ENCODE measurements at regions not wholly inside any gene's neighbourhood (a gene's known extent, or its start where the extent isn't known, plus 50 kb on each side); places are given as distances from the start of the nearest gene placed in this dataset.

DNA sequence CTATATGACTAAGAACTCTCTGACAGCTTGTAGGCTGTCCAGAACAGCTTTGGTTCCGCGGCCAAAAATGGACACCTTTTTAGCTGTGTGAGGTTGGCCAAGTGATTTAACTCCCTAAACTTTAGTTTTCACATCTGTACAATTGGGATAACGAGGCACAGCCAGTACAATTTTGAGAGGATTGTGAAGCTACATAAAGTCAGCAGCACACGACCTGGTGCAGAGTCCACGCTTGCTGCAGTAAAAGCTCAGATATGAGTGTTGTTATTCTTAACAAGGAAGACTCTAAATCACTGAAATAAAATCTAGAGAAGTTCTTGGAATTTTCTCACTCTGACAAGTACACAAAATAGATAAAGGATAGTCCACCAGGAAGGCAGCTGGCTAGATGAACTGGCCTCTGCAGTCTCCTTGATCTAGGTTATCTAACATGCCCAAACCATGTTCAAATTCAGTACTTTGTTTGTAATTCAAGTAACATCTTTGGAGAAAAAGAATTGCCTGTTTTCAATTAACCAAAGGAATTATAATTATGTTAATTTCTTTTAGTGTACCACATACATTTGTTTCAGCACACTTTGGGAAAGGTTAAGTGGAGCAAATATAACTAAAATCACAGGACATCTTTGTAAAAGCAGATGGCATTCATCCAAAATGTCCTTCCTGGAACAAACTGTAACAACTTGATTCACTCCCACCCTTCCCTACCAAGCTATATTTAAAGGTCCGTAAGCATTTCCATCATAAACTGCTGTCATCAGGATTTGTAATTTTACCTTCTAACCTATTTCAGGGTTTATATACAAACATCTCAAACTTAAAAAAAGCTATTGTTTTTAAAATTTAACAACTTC lies 201.7 kb upstream of the STK17B start:
- no peaks in the 10 kb centered on the region for H3K27me3 ChIP-seq (ENCODE audit: low read depth)
- H3K4me3 ChIP-seq: no peak overlapping the region
- H3K36me3 ChIP-seq (replicated peaks): no peaks in the 10 kb centered on the region
- H3K4me1 ChIP-seq: no peaks in the 10 kb centered on the region
- in situ Hi-C loops (cut with MboI; ENCODE audit: low sequenced_read_pairs): no loop called here
- DNase-seq (ENCODE audit: low spot score in 2 of 2): no peak
- no peaks in the 10 kb centered on the region for H3K9me3 ChIP-seq

DNA sequence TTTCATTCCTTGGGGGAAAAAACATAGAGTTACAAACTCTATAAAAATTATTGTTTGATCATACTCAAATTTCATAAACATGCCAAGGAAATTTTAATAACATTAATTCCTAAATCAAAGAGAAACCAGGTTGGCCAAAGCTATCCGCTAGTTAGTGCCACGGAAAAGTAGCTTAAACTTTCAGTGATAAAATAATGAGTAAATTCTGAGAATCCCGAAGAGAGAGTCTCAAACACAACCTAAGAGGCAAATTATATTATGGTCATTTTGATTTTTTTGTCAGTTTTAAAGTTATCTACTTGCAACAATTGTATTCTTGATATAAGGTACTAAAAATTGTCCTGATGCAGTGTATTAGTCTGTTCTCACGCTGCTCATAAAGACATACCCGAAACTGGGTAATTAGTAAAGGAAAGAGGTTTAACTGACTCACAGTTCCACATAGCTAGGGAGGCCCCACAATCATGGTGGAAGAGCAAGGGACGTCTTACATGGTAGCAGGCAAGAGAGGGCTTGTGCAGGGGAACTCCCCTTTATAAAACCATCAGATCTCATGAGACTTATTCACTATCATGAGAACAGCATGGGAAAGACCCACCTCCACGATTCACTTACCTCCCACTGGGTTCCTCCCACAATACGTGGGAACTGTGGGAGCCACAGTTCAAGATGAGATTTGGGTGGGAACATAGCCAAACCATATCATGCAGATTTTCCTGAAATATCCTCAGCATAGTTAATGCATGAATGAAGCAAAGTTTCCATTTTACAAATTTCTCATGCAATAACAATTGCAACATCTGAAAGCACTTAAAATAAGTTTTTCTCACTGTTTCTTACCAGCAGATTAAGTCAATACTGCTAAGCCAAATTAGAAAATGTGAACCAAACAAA lies 205.9 kb upstream of the STK17B start:
- H3K27me3 ChIP-seq (ENCODE audit: low read depth): no peaks in the 10 kb centered on the region
- no peaks in the 10 kb centered on the region for H3K4me1 ChIP-seq
- no peak overlapping the region for H3K4me3 ChIP-seq
- no peak for DNase-seq (ENCODE audit: low spot score in 2 of 2)
- no peaks in the 10 kb centered on the region for H3K36me3 ChIP-seq (replicated peaks)
- no peaks in the 10 kb centered on the region for H3K9me3 ChIP-seq
- in situ Hi-C loops (cut with MboI; ENCODE audit: low sequenced_read_pairs): no loop called here

DNA sequence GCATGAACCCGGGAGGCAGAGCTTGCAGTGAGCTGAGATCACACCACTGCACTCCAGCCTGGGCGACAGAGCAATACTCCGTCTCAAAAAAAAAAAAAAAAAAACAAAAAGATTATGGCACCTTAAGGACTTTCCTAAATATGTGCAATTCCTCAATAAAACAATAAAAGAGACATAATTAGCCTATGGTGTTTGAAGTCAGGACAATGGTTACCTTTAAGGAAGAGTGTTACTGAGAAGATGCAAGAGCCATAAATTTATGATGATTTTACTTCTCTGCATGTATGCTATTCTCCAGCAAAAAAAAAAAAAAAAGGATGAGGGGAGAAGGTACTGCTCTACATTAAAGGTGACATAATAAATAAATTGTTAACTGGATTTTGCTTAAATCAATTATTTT lies 208.2 kb upstream of the STK17B start:
- Histone ChIP-seq H3K27me3 (ENCODE audit: low read depth) (no peaks in the 10 kb centered on the region), H3K9me3 (no peaks in the 10 kb centered on the region), H3K4me3 (no peak overlapping the region), H3K36me3 (replicated peaks) (no peaks in the 10 kb centered on the region), H3K4me1 (no peaks in the 10 kb centered on the region)
- DNase-seq (ENCODE audit: low spot score in 2 of 2): no peak
- in situ Hi-C loops (cut with MboI; ENCODE audit: low sequenced_read_pairs): no loop called here

DNA sequence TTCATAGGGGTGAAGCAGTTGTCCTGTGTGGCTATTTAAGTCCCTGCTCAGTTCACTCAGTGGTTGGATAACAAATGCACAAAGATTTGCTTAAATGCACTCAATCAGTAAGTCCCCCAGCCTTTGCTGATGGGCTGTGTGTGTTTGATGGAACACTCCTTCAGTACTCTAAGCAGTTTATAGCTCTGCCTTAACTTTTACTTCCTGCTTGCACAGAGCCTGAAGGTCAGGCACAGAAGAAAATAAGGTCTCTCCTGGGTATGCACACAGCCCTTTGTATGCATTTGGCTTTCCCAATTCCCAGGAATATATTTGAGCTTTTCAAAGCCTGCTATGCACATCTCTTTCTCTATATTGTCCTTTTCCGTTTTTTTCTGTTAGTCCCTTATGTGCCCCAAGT lies 208.7 kb upstream of the STK17B start:
- H3K36me3 ChIP-seq (replicated peaks): no peaks in the 10 kb centered on the region
- no peaks in the 10 kb centered on the region for H3K9me3 ChIP-seq
- H3K4me1 ChIP-seq: no peaks in the 10 kb centered on the region
- no peak for DNase-seq (ENCODE audit: low spot score in 2 of 2)
- in situ Hi-C loops (cut with MboI; ENCODE audit: low sequenced_read_pairs): no loop called here
- no peak overlapping the region for H3K4me3 ChIP-seq
- no peaks in the 10 kb centered on the region for H3K27me3 ChIP-seq (ENCODE audit: low read depth)

DNA sequence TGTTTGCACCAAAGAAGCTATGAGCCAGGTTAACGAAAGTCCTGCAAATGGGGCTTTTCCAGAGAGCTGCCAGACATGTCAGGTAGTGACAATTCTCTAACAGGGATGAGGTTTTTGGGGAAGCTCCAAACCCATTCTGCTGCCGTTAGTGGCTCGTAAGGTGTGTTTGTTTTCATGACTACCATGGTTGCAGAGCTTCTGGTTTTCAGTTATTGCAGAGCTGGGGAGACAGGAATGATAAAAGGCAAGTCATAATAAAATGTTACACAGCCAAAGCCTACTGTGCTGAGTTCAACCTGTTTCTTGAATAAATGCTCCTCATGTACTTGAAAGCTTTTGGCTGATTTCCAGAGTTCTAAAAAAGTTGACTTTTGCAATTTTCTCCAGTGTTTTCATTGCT lies 209.2 kb upstream of the STK17B start:
- DNase-seq (ENCODE audit: low spot score in 2 of 2): no peak
- in situ Hi-C loops (cut with MboI; ENCODE audit: low sequenced_read_pairs): no loop called here
- Histone ChIP-seq H3K36me3 (replicated peaks) (no peaks in the 10 kb centered on the region), H3K9me3 (no peaks in the 10 kb centered on the region), H3K4me1 (no peaks in the 10 kb centered on the region), H3K4me3 (no peak overlapping the region), H3K27me3 (ENCODE audit: low read depth) (no peaks in the 10 kb centered on the region)

DNA sequence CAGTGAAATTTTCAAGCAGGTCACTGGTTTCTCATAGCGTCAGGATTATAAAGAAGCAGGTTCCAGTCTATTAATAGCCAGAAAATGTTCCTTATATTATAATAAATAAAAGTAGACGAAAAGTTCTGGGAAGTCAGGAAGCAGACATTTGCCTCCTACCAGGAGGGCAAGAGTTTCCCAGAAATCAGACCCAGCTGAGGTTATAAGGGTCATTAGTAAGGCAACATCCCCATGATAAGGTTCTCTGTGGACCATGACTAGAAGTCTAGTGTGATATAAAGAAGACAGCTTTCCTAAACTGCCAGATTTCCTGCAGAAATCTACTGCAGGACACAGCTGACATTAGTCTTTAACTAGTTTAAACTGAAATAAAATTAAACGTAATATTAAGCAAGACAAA lies 210.1 kb upstream of the STK17B start:
- no peaks in the 10 kb centered on the region for H3K27me3 ChIP-seq (ENCODE audit: low read depth)
- in situ Hi-C loops (cut with MboI; ENCODE audit: low sequenced_read_pairs): no loop called here
- H3K4me3 ChIP-seq: no peak overlapping the region
- H3K9me3 ChIP-seq: no peaks in the 10 kb centered on the region
- no peaks in the 10 kb centered on the region for H3K36me3 ChIP-seq (replicated peaks)
- no peak for DNase-seq (ENCODE audit: low spot score in 2 of 2)
- no peaks in the 10 kb centered on the region for H3K4me1 ChIP-seq

DNA sequence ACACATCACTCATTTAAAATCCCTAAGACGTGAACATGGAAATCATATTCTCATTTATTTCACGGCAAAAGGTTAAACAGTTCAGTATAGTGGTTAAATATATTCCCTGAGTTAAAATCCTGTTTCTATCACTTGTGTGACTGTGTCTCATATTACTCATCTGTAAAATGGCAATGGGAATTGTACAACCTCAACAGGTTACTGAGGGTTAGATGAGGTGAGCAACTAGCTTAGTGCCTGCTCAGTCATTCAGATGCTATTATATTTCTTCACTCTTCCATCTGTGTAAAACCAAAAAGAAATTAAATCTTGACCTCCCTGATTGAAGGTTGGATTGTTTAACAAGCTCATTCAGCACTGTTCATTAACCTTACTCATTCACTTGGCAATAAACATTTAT lies 212.4 kb upstream of the STK17B start:
- no peaks in the 10 kb centered on the region for H3K4me1 ChIP-seq
- H3K9me3 ChIP-seq: no peaks in the 10 kb centered on the region
- in situ Hi-C loops (cut with MboI; ENCODE audit: low sequenced_read_pairs): no loop called here
- no peaks in the 10 kb centered on the region for H3K27me3 ChIP-seq (ENCODE audit: low read depth)
- no peaks in the 10 kb centered on the region for H3K36me3 ChIP-seq (replicated peaks)
- H3K4me3 ChIP-seq: no peak overlapping the region
- no peak for DNase-seq (ENCODE audit: low spot score in 2 of 2)

DNA sequence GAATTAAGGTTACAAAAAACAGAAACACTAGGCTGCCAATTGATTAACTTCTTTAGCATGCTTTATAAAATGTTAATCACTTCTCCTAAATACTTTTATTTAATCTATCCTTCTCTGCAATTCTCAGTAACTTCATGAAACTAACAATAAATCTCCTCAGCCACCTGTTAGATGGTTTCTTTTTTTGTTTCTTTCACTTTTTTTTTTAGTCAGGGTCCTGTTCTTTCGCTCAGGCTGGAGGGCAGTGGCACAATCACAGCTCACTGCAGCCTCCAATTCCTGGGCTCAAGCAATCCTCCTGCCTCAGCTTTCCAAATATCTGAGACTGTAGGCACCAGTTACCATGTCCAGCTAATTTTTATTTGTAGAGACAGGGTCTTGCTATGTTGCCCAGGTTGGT lies 213.4 kb upstream of the STK17B start:
- no peaks in the 10 kb centered on the region for H3K27me3 ChIP-seq (ENCODE audit: low read depth)

DNA sequence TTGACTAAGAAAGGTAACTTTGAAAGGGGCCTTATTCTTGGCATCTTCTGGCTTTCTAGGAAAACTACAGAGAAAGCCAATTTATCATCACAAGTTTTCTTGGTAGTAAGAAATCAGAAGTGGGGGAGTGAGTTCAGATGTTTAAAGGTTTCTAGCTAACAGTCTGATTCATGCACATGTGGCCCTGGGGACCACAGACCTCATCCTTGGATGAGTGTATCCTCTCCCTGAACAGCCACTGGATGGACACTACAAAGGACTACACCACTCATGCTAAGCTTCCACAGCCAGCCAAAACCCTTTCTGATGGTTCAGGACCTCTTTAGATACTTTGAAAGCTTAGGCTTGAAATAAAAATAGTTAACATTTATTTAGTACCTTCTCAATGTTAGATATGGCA lies 218.3 kb upstream of the STK17B start:
- no peak for DNase-seq (ENCODE audit: low spot score in 2 of 2)
- Histone ChIP-seq H3K27me3 (ENCODE audit: low read depth) (no peaks in the 10 kb centered on the region), H3K4me1 (no peaks in the 10 kb centered on the region), H3K4me3 (no peak overlapping the region), H3K36me3 (replicated peaks) (no peaks in the 10 kb centered on the region), H3K9me3 (no peaks in the 10 kb centered on the region)
- in situ Hi-C loops (cut with MboI; ENCODE audit: low sequenced_read_pairs): no loop called here

More for the DNA sequence above, 213.4 kb upstream of the STK17B start:
- in situ Hi-C loops (cut with MboI; ENCODE audit: low sequenced_read_pairs): no loop called here
- no peak for DNase-seq (ENCODE audit: low spot score in 2 of 2)
- no peak overlapping the region for H3K4me3 ChIP-seq
- H3K9me3 ChIP-seq: no peaks in the 10 kb centered on the region
- H3K36me3 ChIP-seq (replicated peaks): no peaks in the 10 kb centered on the region
- H3K4me1 ChIP-seq: no peaks in the 10 kb centered on the region

DNA sequence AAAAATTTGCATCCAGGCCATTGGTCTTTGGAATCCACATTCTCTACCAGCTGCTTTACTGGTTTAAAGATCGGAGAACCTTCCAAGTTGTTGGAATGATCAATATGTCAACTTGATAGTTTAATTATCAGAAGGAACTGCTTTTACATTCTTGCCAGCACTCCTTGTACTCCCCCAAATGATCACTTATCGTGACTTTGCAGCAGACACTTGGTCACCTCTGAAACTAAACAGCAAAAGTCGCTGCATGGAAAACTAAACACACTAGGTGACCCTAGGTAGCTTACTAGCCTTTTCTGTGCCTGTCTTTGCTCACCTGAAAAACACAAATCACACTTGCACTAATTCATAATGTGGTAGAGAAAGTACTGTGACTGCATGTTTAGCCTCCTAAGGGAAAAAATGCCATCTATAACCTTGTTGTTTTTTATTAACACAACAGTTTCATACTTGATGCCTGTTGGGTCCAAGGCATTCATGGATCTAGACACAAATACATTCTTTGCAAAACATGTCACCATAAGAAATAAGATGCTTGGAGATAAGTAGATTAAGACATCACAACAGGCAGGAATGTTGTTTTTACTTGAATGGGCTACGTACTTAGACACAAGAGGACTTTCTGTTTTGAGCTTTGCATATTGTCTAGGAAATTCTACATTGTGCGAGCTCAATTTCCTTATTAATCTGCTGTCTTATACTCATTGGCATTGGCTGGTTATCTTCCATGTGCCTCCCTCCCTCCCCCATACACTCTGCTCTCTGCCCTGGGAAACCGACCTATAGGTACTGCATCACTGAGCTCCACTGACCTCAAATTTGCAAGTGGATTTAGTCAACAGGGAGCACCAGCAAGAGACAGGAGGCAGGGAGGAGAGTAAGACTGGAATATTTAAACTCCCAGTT lies 219.1 kb upstream of the STK17B start:
- H3K9me3 ChIP-seq: no peaks in the 10 kb centered on the region
- DNase-seq (ENCODE audit: low spot score in 2 of 2): no peak
- no peaks in the 10 kb centered on the region for H3K4me1 ChIP-seq
- in situ Hi-C loops (cut with MboI; ENCODE audit: low sequenced_read_pairs): no loop called here
- H3K4me3 ChIP-seq: no peak overlapping the region
- H3K27me3 ChIP-seq (ENCODE audit: low read depth): no peaks in the 10 kb centered on the region
- H3K36me3 ChIP-seq (replicated peaks): no peaks in the 10 kb centered on the region

DNA sequence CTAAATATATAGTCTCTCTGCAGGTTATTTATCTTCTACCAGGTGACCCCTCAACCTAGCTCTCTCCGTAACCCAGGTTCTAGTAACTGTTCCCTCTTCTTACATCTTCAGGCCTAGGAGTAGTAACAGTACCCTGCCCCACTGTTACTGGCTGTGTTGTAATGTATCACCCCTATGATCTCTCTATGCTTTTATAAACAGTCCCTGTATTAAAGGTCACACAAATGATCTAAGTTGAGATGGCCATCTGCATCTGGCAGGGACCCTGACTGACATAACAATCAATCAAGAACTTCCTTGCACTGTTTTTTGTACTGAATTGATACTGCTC lies 219.7 kb upstream of the STK17B start:
- in situ Hi-C loops (cut with MboI; ENCODE audit: low sequenced_read_pairs): no loop called here
- H3K9me3 ChIP-seq: no peaks in the 10 kb centered on the region

DNA sequence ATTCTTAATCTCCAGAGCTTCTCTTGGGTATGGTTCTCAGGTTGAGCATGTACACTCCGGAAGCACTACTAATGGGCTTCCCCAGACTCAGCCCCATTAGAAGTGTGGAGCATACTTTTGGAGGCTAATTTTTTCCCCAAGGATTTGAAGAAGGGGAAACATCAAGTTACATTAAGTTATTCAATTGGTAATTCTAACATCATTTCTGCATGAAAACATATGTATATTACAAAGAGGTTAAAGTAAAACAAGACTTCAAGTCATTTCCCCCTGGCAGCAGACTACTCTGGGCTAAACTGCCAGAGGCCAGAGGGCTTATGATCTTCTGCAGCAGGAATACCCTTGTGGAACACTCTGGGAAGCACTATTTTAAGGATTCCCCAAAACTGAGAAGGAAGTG lies 227.7 kb upstream of the STK17B start:
- Histone ChIP-seq H3K36me3 (replicated peaks) (no peaks in the 10 kb centered on the region), H3K27me3 (ENCODE audit: low read depth) (no peaks in the 10 kb centered on the region), H3K9me3 (no peaks in the 10 kb centered on the region), H3K4me3 (no peak overlapping the region), H3K4me1 (no peaks in the 10 kb centered on the region)
- in situ Hi-C loops (cut with MboI; ENCODE audit: low sequenced_read_pairs): no loop called here
- DNase-seq (ENCODE audit: low spot score in 2 of 2): no peak

More for the DNA sequence above, 219.7 kb upstream of the STK17B start:
- Histone ChIP-seq H3K4me1 (no peaks in the 10 kb centered on the region), H3K36me3 (replicated peaks) (no peaks in the 10 kb centered on the region), H3K27me3 (ENCODE audit: low read depth) (no peaks in the 10 kb centered on the region), H3K4me3 (no peak overlapping the region)
- no peak for DNase-seq (ENCODE audit: low spot score in 2 of 2)

DNA sequence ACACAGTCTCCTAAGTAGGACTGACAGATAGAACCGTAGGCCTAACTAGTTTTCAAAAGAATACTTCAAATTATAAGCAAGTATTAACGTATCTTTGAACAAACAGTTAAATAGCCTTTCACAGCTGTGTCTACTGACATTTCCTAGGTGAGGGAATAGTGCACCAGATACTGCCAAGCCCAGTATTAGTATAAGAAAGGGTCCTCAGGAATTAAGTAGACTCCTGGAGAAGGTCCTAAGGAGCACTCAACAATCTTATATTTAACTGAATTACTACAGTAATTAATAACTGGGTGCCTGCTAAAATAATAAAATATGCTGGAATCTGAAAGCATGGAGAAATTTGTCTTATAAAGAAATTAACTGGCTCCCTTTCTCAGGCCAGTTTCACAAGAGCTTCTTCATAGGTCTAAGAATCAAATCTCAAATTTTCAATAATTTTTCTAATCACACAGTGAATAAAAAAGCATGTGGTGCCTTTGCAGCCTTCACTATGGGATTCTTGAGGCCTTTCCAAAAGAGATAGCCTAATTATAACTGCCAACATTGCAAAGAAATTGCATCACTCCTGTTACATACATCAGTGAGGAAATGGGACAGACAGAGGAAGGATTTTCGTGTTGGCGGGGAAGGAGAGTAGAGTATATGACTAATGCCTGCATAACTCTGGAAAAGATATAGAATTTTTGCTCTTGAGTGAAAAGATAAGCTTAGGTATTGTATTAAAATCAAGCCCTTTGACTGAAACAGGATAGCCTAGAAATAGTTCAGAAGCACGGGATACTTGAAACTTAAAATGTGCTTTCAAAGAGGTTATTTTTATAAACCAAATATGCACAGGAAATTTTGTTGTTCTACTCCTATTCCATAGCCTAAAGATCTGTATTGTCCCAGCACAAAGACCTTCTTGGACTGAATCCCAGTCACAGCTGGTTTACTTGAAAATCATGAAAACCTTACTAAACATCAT lies 228.6 kb upstream of the STK17B start:
- Histone ChIP-seq H3K9me3 (no peaks in the 10 kb centered on the region), H3K4me1 (no peaks in the 10 kb centered on the region), H3K27me3 (ENCODE audit: low read depth) (no peaks in the 10 kb centered on the region), H3K4me3 (no peak overlapping the region), H3K36me3 (replicated peaks) (no peaks in the 10 kb centered on the region)
- DNase-seq (ENCODE audit: low spot score in 2 of 2): no peak
- in situ Hi-C loops (cut with MboI; ENCODE audit: low sequenced_read_pairs): no loop called here

All from HAP-1 (cell line).